Astrocyte of the spinal cord (primary cell): ENCODE measurements at regions not wholly inside any gene's neighbourhood (a gene's known extent, or its start where the extent isn't known, plus 50 kb on each side); places are given as distances from the start of the nearest gene placed in this dataset.

Experiments
- DNase-seq: peaks from one replicate; pipeline ENCODE4 v3.0.0; 2011; ENCODE audit warnings: low read depth, low spot score
- H3K4me3 ChIP-seq: 2 replicates; pipeline ENCODE4 v1.5.1; 2011; ENCODE audit warnings: low read depth, mild to moderate bottlenecking, low read length, moderate library complexity
- CTCF ChIP-seq: IDR thresholded peaks from 2 replicates; pipeline ENCODE4 v1.5.1; 2012; ENCODE audit warnings: low read depth, mild to moderate bottlenecking, low read length, inconsistent platforms
- in situ Hi-C: cut with HindIII; loops from 2 replicates; pipeline ENCODE4 v1.10.0; 2017; ENCODE audit warnings: low sequenced_read_pairs

- H3K4me3 ChIP-seq = no peak overlapping the region
- DNase-seq = peak; percentile 45
- in situ Hi-C loops = no loop called here
- TF ChIP-seq CTCF = no peak
Measured at GRCh38 chr2:104406261-104406726, 447.6 kb upstream of the POU3F3 start.

GRCh38 chr2:104407641-104408040, 446.3 kb upstream of the POU3F3 start:
- no peak for TF ChIP-seq CTCF
- no peak overlapping the region for H3K4me3 ChIP-seq
- no peak for DNase-seq
- in situ Hi-C loops = no loop called here

- no peak for TF ChIP-seq CTCF
- DNase-seq = peak; percentile 40
- in situ Hi-C loops = no loop called here
- no peak overlapping the region for H3K4me3 ChIP-seq
Measured at GRCh38 chr2:104408266-104408665, 445.6 kb upstream of the POU3F3 start.

- in situ Hi-C loops = no loop called here
- no peak for DNase-seq
- no peak for TF ChIP-seq CTCF
- no peak overlapping the region for H3K4me3 ChIP-seq
Measured at GRCh38 chr2:104410136-104410535, 443.8 kb upstream of the POU3F3 start.

- peak; percentile 62 for TF ChIP-seq CTCF
- H3K4me3 ChIP-seq = no peak overlapping the region
- peak; percentile 31 for DNase-seq
- in situ Hi-C loops = no loop called here
Measured at GRCh38 chr2:104412384-104412783, 441.5 kb upstream of the POU3F3 start.

GRCh38 chr2:104413890-104414289, 440.0 kb upstream of the POU3F3 start:
- in situ Hi-C loops = no loop called here
- H3K4me3 ChIP-seq = no peak overlapping the region
- TF ChIP-seq CTCF = no peak
- no peak for DNase-seq

- TF ChIP-seq CTCF = no peak
- in situ Hi-C loops = no loop called here
- H3K4me3 ChIP-seq = no peak overlapping the region
- no peak for DNase-seq
Measured at GRCh38 chr2:104415284-104415683, 438.6 kb upstream of the POU3F3 start.
